NCI-H69 (cell line): ENCODE measurements at regions not wholly inside any gene's neighbourhood (a gene's known extent, or its start where the extent isn't known, plus 50 kb on each side); places are given as distances from the start of the nearest gene placed in this dataset.

Experiments used
- DNase-seq: peaks from one replicate; lab custom pipeline; 2025; lab: John Stamatoyannopoulos, UW

DNA sequence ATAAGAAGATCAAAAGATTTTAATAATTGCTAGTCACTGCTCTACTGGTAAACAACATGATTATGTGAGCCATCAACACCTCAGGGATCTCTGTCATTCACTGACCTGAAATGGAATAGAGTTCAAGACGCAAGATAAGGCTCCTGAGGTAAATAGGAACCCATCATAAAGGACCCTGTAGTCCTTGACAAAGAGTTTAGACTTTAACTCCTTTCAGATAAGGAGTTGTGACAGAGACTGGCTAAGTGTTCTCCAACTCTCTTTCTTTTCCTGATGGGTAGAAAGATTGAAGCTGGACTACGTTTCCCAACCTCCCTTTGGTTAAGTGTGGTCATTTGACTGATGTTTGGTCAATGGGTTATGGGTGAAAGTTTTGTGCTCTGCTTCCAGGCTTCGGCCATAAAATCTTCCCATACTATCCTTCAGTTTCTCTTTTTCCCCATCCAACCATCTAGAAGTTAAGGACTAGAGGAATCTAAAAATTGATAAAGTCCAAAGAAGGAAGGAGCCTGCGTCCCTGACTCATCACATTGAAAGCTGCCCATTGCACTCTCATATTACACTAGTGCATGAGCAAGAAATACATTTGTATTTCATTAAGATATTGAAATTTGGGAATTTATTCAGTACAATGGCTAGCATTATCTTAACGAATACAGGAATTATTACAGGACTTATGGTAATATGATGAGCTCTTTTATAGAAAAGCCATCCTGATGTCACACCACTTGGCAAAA lies 293.7 kb upstream of the ACVR2A start:
- no peak for DNase-seq

DNA sequence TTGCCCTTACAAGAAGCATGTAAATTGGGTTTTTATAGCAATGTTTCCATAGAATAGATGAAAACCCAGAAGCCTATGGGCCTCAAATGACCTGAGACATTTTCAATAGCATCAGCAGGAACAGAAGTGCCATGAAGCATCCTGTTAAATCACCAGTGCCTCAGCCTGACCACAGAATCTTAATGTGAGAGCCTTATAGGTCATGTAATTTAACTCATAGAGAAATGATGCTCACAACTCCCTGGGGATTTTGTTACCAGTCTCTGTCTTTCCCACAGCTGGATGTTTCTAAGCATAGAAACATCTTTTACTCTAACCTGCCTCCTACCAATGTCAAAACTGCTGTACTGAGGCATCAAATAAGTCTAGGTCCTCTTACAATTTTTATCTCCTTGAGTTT lies 295.8 kb upstream of the ACVR2A start:
- no peak for DNase-seq

DNA sequence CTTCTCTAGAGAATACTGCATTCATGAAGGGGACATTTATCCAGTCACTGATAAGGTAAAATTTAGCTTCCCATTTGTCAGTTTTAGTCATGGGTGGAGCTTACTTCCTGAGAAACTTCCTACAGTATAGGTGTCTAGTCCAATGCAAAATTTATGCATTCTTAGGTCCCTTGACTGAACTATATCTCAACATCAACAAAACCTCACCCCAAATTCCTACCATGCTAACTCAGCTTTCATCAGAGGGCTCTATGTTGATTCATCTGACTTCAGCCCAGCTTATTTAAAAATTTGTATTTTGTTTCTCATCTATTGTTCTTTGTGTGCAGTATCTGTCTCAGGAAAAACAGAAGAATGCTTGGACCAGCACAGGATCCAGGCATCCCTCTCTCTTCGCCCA lies 296.4 kb upstream of the ACVR2A start:
- DNase-seq = no peak

DNA sequence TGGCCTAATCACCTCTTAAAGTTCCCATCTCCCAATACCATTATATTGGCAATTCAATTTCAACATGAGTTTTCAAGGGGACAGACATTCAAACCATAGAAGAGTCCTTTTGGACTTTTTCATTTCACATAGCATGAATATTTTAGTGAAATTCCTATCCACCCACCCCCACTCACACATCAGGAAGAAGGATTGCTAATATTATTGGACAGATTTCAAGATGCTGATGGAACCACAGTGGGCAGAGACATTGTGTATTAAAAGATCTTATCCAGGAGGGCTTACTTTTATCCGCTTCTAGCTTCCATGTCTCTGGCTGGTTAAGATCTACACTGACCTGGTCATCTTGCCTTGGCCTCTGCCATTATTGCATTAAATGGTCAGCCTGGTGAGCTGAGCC lies 297.4 kb upstream of the ACVR2A start:
- no peak for DNase-seq

DNA sequence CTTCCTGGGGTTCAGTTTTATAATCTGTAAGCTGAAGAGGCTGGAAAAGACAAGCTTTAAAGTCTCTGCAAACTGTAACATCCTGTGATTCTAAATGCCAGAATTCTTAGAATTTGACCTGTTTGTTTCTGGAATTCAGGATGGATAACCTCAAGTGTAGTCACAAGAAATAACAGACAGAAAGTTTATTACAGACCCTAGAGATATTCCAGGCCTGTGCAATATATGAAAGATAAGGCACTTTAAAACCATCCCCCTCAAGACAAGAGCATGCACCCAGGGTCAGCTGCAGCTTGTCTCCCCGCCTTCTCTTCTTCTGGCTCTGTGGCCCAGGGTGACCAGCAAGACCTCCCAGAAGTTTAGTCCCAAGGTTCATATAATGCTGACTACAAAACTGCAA lies 298.7 kb upstream of the ACVR2A start:
- no peak for DNase-seq

DNA sequence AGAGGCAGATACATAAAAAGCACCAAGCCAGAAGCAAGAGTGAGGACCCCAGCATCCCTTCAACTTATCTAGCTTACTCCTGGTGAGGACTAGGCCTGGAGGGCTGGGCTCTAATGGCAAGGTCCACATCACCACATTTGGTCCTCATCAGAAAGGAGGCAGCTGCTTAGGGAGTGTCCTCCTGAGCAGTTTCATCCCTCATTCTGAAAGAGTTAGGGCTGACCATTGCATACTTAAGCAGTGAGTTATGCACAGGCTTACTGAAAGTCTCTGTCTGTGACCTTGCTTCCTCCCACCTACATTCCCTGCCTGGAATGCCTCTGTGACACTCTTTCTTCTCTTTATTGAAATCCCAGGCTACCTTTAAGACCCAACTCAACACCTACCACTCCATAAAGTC lies 301.8 kb upstream of the ACVR2A start:
- no peak for DNase-seq

DNA sequence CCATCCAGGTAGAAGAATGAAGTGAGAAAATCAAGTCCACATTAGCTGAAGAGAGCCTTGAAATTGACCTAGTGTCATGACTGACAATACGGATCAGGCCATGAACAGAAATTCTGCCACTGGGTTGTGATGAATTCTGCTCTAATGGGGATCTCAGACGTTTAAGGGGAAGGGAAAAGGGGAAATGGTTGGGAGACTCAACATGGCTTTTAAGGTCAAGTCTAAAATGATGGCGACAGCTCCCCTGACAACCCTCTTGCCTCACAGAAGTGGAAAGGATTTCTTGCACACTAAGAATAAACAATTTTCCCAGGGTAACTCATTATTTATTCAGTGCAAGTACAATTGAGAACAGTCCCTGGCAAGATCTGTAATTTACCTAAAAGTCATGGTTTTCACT lies 302.5 kb upstream of the ACVR2A start:
- no peak for DNase-seq

DNA sequence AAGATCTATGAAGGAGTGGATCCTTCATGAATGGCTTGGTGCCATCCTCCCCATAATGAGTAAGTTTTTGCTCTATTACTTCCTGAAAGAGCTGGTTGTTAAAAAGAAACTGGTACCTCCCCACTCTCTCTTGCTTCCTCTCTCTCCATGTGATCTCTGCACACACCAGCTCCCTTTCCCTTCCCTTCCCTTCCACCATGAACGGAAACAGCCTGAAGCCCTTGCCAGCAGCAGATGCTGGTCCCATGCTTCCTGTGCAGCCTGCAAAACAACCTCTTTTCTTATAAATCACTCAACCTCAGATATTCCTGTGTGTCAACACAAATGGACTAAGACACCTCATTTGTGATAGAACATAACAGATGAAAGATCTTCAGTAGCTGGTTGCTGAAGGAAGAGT lies 303.5 kb upstream of the ACVR2A start:
- DNase-seq = no peak

DNA sequence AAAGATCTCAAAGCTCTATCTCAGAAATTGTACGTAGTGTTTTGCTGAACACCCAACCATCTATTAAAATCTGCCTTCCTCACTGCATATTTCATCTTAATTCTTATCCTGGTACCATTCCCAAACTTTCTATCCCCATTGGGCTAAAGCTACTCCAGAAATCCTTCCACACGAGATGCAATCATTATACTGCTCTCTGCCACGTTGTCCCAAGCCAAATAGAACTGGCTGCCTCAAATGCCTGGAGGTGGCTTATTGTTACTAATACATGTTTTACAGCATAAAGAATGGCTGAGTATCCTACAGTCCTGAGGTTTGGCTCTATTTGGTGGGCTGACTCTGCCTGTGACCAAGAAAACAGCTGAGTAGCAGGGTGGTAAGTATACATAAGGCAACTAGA lies 306.0 kb upstream of the ACVR2A start:
- no peak for DNase-seq

DNA sequence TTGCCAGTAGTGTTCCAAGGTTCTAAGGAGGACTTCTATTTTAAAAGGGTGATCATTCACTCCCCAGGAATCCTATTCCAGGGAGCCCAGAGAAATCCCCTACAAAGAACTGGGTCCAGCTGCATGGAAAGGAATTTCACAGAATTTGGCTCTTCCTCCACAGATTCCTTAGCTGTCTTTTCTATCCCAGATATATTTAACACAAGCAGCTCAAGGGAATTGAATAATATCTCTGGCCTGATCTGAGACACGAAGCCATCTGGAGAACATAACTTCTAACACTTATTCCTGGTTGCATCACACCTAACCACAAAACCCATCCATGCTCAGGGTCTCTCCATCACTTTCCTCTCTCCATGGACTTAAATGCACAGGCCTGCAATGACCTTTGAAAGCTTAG lies 306.7 kb upstream of the ACVR2A start:
- DNase-seq = no peak

DNA sequence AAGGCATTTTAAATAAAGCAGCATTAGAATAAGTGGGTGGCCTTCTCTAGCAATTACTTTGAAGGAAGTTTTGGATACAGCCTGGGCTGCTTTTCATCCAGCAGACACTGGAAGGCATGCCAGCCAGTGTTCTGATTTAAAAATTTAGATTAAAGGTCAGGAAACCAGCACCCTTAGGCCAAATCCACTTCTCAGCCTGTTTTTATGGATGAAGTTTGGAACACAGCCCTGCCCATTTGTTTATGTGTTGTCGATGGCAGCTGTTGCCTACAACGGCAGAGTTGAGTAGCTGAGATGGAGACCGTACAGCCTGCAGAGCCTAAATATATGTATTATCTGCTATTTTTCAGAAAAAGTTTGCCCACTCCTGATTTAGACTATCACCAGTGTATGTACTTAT lies 313.6 kb upstream of the ACVR2A start:
- no peak for DNase-seq

DNA sequence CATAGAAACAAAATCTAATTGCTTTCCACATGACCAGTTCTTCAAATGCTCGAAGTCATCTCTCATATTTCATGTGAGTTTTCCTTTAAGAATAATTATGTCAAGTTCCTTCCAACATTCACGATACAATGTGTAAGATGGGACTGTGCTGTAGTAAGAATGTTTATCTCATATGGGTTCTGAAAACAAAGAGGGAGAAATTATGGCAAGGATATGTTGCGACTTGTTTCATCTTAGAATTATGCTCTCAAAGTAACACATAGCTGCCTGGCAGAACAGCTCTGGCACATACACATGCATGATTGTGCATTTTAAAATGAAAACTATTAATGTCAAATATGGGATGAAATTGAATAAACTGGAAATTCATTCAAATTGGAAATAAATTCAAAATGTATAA lies 314.8 kb upstream of the ACVR2A start:
- no peak for DNase-seq

DNA sequence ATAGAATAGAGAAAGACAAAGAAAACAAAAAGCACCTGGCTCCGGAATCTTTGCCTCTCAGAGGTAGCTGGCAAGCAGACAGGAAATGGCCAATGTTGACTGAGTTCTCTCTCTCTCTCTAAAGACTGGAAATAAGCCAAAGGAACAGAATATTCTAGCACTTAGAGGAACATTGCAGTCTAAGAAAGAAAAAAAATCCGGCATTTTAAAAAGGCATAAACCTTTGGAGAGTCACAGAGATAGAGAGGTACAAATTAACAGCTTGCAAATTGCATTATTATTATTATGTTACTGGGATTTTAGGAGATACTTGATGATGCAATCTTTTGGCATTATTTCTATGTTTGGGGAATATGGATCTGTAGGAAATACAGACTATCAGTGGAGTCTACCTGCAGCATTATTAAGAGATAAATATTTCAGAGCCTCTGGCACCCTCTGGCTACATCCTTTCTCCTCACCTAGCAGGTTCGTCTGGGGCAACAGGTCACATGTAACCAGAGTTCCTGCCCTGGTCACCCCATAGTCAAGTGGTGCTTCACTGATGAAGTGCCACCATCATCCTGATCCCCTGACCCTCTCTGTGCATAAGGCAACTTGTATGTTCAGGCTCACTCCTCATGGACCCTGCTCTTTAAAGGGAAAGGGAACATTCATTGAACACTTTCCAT lies 318.9 kb upstream of the ACVR2A start:
- peak; percentile 77 for DNase-seq

DNA sequence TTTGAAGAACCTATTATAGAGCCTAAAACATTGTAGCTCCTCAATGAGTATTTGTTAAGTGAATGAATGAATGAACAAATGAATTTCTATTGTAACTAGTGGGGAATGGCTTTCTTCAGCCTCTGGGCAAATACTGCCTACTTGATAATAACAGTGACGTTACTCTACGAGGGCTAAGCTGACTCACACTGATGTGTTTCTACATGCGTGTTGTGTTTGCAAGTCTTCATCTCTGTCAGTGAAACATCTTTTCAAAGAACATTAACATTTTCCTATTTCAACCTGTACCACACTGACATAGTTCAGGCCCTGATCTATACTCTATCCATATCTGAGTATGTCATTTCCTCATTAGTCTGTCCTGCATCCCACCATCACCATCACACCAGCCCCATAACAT lies 319.9 kb upstream of the ACVR2A start:
- DNase-seq = no peak

DNA sequence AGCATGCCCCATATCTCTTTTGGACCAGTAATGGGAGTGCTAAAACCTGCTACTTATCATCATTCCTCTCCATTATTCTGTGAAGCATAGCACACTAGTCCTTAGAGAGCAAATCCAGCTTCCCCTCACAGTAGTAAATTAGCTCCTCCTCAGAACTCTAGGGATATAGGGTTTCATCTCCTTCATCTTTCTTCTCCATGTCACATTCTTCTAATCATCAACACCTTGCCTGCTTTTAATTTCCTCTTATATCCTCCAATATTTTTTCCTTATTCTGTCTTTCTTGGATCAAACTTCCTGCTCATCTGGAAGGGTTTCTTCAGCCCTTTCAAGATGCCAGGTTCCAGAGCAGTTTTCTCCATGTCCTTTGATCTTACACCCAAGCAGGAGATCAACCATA lies 321.4 kb upstream of the ACVR2A start:
- no peak for DNase-seq

DNA sequence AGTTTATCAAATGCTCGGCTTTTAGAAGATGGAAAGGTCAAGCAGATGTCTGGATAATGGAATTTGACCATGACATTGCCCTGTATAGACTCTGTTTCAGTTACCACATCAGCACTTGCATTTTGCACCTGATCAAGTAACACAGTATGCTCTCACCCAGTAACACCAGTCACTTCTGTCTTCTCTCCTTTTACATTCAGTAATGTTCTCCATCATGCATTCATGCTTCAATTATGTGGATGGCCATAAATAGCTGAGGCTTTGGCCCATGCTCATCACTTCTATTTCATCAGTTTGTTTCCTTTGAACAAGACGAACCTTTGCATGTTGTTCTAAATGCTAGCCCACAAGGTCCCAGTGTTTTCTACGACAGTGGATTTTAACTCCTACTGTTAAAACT lies 322.9 kb upstream of the ACVR2A start:
- DNase-seq = no peak

DNA sequence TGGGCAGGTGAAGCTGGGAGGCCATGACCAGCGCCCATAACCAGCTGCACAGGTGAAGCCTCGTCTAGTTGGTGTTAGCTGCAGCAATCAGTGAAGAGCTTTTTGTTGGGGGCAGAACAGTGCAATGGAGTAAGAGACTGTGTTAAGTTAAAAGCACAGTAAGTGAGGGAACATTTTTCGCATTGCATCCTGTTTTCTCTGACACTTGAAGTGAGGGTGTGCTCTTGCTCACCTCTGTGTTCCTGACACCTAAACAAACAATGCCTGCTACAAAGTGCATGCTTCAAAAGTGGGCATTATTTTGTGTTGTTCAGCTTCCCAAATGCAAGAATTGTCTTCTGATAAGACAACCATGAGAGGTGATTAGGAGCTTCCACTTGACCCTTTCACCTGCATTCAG lies 324.0 kb upstream of the ACVR2A start:
- no peak for DNase-seq

DNA sequence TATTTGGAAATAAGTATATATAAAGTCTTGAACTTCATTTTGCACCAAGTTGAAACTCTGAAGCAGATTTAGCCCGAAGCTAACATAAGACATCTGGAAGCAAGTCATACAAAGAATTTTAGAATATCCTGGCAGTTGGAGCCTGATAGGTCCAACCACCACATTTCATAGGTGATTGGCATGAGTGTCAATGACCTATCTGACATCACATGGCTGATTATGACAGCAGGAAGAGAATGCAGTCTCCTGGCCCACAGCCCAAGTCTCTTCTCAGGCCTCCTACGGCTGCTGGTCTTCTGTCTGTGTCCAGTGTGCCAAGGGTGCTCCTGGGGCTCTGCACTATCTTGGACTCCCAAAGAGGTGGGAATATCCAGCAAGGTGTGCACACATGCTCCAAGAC lies 325.7 kb upstream of the ACVR2A start:
- DNase-seq = no peak

DNA sequence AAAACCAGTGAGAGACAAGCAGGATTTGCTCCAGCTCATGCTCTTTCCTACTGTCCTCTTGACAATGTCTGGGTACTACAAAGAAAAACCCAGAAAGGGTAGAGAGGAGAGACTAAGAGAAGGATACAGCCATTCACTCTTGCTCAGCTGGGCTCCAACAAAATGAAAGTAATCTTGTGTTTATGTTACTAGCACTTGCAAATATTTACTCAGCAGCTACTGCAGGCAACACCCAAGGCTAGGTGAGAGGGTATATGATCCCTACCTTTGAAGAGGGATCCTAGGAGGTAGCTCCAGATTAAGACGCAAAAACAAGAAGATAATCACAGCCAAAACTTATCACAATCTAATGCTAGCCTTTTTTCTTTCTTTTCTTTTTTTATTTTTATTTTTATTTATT lies 329.6 kb upstream of the ACVR2A start:
- peak; percentile 57 for DNase-seq

DNA sequence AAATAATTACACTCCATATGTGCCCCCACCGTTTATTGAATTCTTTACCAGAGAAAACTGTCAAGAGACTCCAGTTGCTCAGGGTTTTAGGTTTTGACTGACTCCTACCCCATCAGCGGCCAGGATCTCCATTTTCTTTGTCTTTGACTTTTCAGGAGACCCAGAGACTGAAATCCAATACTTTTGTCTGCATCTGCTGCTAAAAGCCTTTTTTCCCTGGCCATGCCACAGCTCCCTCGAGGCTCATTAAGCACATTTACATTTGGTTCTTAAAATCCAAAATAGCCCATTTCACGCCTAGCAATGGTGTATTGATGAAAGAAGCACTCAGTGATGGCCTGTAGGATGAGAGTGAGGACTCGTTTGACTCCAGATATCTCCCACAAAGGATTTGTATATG lies 332.6 kb upstream of the ACVR2A start:
- peak; percentile 75 for DNase-seq

DNA sequence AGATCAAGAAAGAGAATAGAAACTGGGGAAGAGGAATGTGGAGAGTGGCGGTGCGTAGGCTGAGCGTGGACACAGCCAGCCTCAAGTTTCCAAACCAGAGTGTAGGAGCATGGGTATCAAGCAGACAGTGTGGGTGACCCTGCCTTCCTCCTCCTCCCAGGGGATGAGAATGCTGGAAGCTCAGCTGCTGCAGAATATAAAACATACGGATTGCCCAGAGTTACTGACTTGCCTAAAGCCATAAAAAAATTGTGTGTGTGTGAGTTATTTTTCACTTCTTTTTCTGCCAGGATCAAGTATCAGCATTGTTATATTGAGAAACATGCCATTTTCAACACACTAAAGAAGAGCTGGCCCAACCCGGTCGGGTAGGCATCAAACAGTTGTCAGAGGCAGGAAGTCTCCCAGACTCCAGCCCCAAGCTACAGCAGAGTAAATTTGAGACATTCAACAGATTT lies 333.3 kb upstream of the ACVR2A start:
- DNase-seq = peak; percentile 67

DNA sequence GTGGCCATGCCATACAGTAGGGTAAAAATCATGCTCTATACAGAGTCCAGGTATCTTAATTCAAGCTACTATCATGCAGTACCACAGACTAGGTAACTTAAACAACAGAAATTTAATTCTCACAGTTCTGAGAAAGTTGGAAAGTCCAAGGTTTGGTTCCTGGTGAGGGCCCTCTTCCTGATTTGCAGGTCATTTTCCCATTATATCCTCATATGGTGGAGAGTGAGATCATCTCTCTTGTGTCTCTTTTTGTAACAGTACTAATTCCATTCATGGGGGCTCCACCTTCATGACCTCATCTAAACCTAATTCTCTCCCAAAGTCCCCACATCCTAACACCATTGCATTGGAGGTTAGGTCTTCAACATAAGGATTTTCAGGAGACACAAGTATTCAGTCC lies 335.0 kb upstream of the ACVR2A start:
- DNase-seq = no peak

DNA sequence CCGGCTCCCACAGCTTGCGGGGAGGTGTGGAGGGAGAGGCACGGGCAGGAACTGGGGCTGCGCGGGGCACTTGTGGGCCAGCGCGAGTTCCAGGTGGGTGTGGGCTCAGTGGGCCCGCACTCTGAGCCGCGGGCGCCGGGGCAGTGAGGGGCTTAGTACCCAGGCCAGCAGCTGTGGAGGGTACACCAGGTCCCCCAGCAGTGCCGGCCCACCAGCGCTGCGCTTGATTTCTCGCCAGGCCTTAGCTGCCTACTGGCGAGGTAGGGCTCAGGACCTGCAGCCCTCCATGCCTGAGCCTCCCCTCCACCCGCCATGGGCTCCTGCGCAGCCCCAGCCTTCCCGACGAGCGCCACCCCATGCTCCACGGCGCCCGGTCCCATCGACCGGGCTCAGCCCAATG lies 337.9 kb upstream of the ACVR2A start:
- DNase-seq = no peak

DNA sequence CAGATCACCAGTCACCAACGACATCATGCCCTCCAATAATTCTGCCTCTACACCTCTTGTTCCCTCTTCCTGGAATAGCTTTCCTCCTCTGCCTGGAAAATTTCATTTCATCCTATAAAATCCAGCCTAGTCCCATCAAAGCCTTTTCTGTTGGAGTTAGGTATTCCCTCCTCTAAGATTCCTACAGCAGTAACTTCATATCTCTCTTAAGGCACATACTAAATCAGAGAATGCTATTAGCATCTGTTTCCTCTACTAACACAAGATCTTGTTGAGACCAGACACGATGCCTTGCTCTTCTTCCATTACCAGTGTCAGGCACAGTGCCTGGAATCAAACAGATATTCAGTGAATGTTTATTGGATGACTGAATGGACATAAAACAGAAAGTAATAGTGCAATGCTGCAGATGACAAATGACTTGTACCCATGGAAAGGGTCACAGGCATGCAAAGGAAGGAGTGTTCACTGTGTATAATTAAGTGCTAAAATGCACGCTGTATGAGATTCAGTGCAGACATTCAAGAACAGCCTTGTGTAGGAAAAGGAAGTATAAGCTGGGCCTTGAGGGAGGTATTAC lies 342.0 kb upstream of the ACVR2A start:
- DNase-seq = no peak
